Gastroesophageal sphincter (tissue), 3 donors: ENCODE measurements at regions not wholly inside any gene's neighbourhood (a gene's known extent, or its start where the extent isn't known, plus 50 kb on each side); places are given as distances from the start of the nearest gene placed in this dataset.

ENCODE experiments used
- CTCF ChIP-seq, 4 experiments: fragments of 200-600 bp in 2 of 4; fragments of 450-650 bp in 2 of 4; sonication (generic) in 1 of 4; IDR thresholded peaks; one replicate each; pipeline ENCODE4 v1.5.1; 2017 to 2019; ENCODE audit warnings: antibody characterized with exemption in 4 of 4, mild to moderate bottlenecking in 2 of 4, moderate library complexity in 2 of 4
- EP300 ChIP-seq: sonication (generic); formaldehyde crosslinking; IDR thresholded peaks from one replicate; pipeline ENCODE4 v1.6.1; 2017; ENCODE audit warnings: antibody characterized with exemption, mild to moderate bottlenecking
- POLR2A ChIP-seq, 2 donors: fragments of 450-650 bp; IDR thresholded peaks; one replicate each; pipeline ENCODE4 v1.6.1; 2017; ENCODE audit warnings: antibody characterized with exemption in 2 of 2, mild to moderate bottlenecking in 2 of 2, moderate library complexity in 1 of 2
- POLR2AphosphoS5 ChIP-seq: sonication (generic); formaldehyde crosslinking; IDR thresholded peaks from one replicate; pipeline ENCODE4 v1.6.1; 2017; ENCODE audit warnings: antibody characterized with exemption

GRCh38 chr13:47696674-47697073 lies 304.4 kb downstream of the SUCLA2 start:
- TF ChIP-seq CTCF (IDR thresholded peaks at IDR 0.05) (no peak), EP300 (no peak), POLR2A (IDR thresholded peaks at IDR 0.05) (no peak), POLR2AphosphoS5 (no peak)
